Ovary (tissue), 3 donors: ENCODE measurements at regions not wholly inside any gene's neighbourhood (a gene's known extent, or its start where the extent isn't known, plus 50 kb on each side); places are given as distances from the start of the nearest gene placed in this dataset.

Experiments
- CTCF ChIP-seq, 3 donors: fragments of 450-650 bp in 2 of 3; fragments of 200-600 bp in 1 of 3; IDR thresholded peaks; one replicate each; pipeline versions ENCODE4 v1.5.1 to v1.8.0; 2016 to 2022; ENCODE audit warnings: antibody characterized with exemption in 3 of 3, mild to moderate bottlenecking in 1 of 3
- EP300 ChIP-seq: sonication (generic); formaldehyde crosslinking; IDR thresholded peaks from one replicate; pipeline ENCODE4 v1.6.1; 2017; ENCODE audit warnings: antibody characterized with exemption
- POLR2A ChIP-seq: fragments of 450-650 bp; IDR thresholded peaks from one replicate; pipeline ENCODE4 v1.6.1; 2017; ENCODE audit warnings: antibody characterized with exemption, mild to moderate bottlenecking, moderate library complexity
- donor health status: DM: no; HTN: no; CAD: no.

GRCh38 chr12:91516695-91517047, 334.1 kb upstream of the DCN start:
- TF ChIP-seq CTCF (IDR thresholded peaks at IDR 0.05) (no peak), POLR2A (no peak), EP300 (no peak)
